ENCODE measurements at regions not wholly inside any gene's neighbourhood (a gene's known extent, or its start where the extent isn't known, plus 50 kb on each side); places are given as distances from the start of the nearest gene placed in this dataset.
"Not testable (repeated sequence)": the region's sequence is repeated elsewhere in the genome, so short reads cannot be mapped to it uniquely, and the experiment has no call there.

GRCh38 chr5:56301069-56301468 lies 67.9 kb upstream of the ANKRD55 start:
- Mint-ChIP-seq H3K9me3 (peaks cover 5% of the 10 kb centered on the region), H3K4me1 (no peaks in the 10 kb centered on the region), H3K36me3 (ENCODE audit: low read depth) (no peaks in the 10 kb centered on the region), H3K27me3 (no peaks in the 10 kb centered on the region), H3K27ac (no peak overlapping the region), H3K4me3 (no peak overlapping the region)
- no peak for DNase-seq
- TF ChIP-seq CTCF (IDR thresholded peaks at IDR 0.05), result no peak
- ATAC-seq (ENCODE audit: low read depth), result no peak
- ChIA-PET POLR2A (no interaction called here), CTCF (no interaction called here)
- intact Hi-C loops (cut with micrococcal nuclease), result no loop called here

- no peaks in the 10 kb centered on the region for H3K36me3 Mint-ChIP-seq (ENCODE audit: low read depth)
- ATAC-seq (ENCODE audit: low read depth), result no peak
- intact Hi-C loops (cut with micrococcal nuclease), result no loop called here
- CTCF ChIA-PET, result no interaction called here
- H3K4me1 Mint-ChIP-seq, result no peaks in the 10 kb centered on the region
- no peak overlapping the region for H3K27ac Mint-ChIP-seq
- POLR2A ChIA-PET, result no interaction called here
- H3K27me3 Mint-ChIP-seq, result no peaks in the 10 kb centered on the region
- DNase-seq, result no peak
- no peak overlapping the region for H3K4me3 Mint-ChIP-seq
- H3K9me3 Mint-ChIP-seq, result no peaks in the 10 kb centered on the region
- TF ChIP-seq CTCF (IDR thresholded peaks at IDR 0.05), result no peak
Measured at GRCh38 chr5:56299212-56299611, 66.1 kb upstream of the ANKRD55 start.

GRCh38 chr5:56298336-56299090 lies 65.4 kb upstream of the ANKRD55 start:
- H3K4me1 Mint-ChIP-seq, result no peaks in the 10 kb centered on the region
- intact Hi-C loops (cut with micrococcal nuclease), result no loop called here
- no peak for DNase-seq
- TF ChIP-seq CTCF (IDR thresholded peaks at IDR 0.05), result no peak
- H3K9me3 Mint-ChIP-seq, result no peaks in the 10 kb centered on the region
- ChIA-PET POLR2A (no interaction called here), CTCF (no interaction called here)
- no peaks in the 10 kb centered on the region for H3K36me3 Mint-ChIP-seq (ENCODE audit: low read depth)
- no peaks in the 10 kb centered on the region for H3K27me3 Mint-ChIP-seq
- ATAC-seq (ENCODE audit: low read depth), result no peak
- H3K4me3 Mint-ChIP-seq, result no peak overlapping the region
- no peak overlapping the region for H3K27ac Mint-ChIP-seq

GRCh38 chr5:56297851-56298250 lies 64.7 kb upstream of the ANKRD55 start:
- no peak for ATAC-seq (ENCODE audit: low read depth)
- H3K4me3 Mint-ChIP-seq, result no peak overlapping the region
- no peaks in the 10 kb centered on the region for H3K4me1 Mint-ChIP-seq
- intact Hi-C loops (cut with micrococcal nuclease), result no loop called here
- no peak for TF ChIP-seq CTCF (IDR thresholded peaks at IDR 0.05)
- POLR2A ChIA-PET, result no interaction called here
- no peaks in the 10 kb centered on the region for H3K27me3 Mint-ChIP-seq
- H3K27ac Mint-ChIP-seq, result no peak overlapping the region
- DNase-seq, result no peak
- H3K9me3 Mint-ChIP-seq, result no peaks in the 10 kb centered on the region
- no peaks in the 10 kb centered on the region for H3K36me3 Mint-ChIP-seq (ENCODE audit: low read depth)
- CTCF ChIA-PET, result no interaction called here

GRCh38 chr5:56295311-56295710 lies 62.2 kb upstream of the ANKRD55 start:
- H3K4me1 Mint-ChIP-seq; H3K9me3 Mint-ChIP-seq; H3K36me3 Mint-ChIP-seq (ENCODE audit: low read depth); ATAC-seq (ENCODE audit: low read depth); H3K27me3 Mint-ChIP-seq; intact Hi-C loops (cut with micrococcal nuclease); H3K27ac Mint-ChIP-seq; DNase-seq; CTCF ChIA-PET; POLR2A ChIA-PET; H3K4me3 Mint-ChIP-seq: not testable (repeated sequence)

GRCh38 chr5:56294354-56294753 lies 61.2 kb upstream of the ANKRD55 start:
- TF ChIP-seq CTCF (IDR thresholded peaks at IDR 0.05), result no peak
- DNase-seq (no peak), ATAC-seq (ENCODE audit: low read depth) (no peak)
- POLR2A ChIA-PET, result interaction anchor here (0.5 kb wide), 1 partner anchor 376 kb away, joined by 6 read pairs; no protein-coding TSS in a partner anchor
- intact Hi-C loops (cut with micrococcal nuclease), result no loop called here
- H3K4me1 Mint-ChIP-seq, result peaks cover 7% of the 10 kb centered on the region
- CTCF ChIA-PET, result no interaction called here
- no peaks in the 10 kb centered on the region for H3K9me3 Mint-ChIP-seq
- H3K36me3 Mint-ChIP-seq (ENCODE audit: low read depth), result no peaks in the 10 kb centered on the region
- no peak overlapping the region for H3K4me3 Mint-ChIP-seq
- H3K27me3 Mint-ChIP-seq, result no peaks in the 10 kb centered on the region
- H3K27ac Mint-ChIP-seq, result no peak overlapping the region

GRCh38 chr5:56292874-56293273 lies 59.7 kb upstream of the ANKRD55 start:
- POLR2A ChIA-PET; intact Hi-C loops (cut with micrococcal nuclease): not testable (repeated sequence)

More at GRCh38 chr5:56292874-56293273, 59.7 kb upstream of the ANKRD55 start:
- H3K4me3 Mint-ChIP-seq; ATAC-seq (ENCODE audit: low read depth); H3K27ac Mint-ChIP-seq; DNase-seq; H3K4me1 Mint-ChIP-seq; CTCF ChIA-PET; H3K36me3 Mint-ChIP-seq (ENCODE audit: low read depth); H3K27me3 Mint-ChIP-seq; H3K9me3 Mint-ChIP-seq: not testable (repeated sequence)

Data from activated B cell treated with CpG ODN at 0.5 μM for 24 hours (primary cell).